Mononuclear cell (primary cell): ENCODE measurements at regions not wholly inside any gene's neighbourhood (a gene's known extent, or its start where the extent isn't known, plus 50 kb on each side); places are given as distances from the start of the nearest gene placed in this dataset.

ENCODE experiments used
- H3K27me3 ChIP-seq: 2 replicates; pipeline ENCODE4 v1.6.0; 2011; ENCODE audit warnings: low read length, control low read depth; ENCODE audit not compliant: insufficient read depth
- H3K4me1 ChIP-seq: 2 replicates; pipeline ENCODE4 v1.5.1; 2011; ENCODE audit warnings: mild to moderate bottlenecking, low read length, control low read depth; ENCODE audit not compliant: insufficient read depth
- H3K4me3 ChIP-seq: 2 replicates; pipeline ENCODE4 v1.5.1; 2011; ENCODE audit warnings: mild to moderate bottlenecking, low read length, moderate library complexity
- H3K9me3 ChIP-seq: 2 replicates; pipeline ENCODE4 v1.5.1; 2011; ENCODE audit warnings: low read depth, mild to moderate bottlenecking, control low read depth, low read length

- Histone ChIP-seq H3K9me3 (no peaks in the 10 kb centered on the region), H3K4me3 (no peak overlapping the region), H3K27me3 (no peaks in the 10 kb centered on the region), H3K4me1 (peaks cover 14% of the 10 kb centered on the region)
These were observed 192.9 kb downstream of the PIK3R1 start for GRCh38 chr5:68408345-68408871.

DNA sequence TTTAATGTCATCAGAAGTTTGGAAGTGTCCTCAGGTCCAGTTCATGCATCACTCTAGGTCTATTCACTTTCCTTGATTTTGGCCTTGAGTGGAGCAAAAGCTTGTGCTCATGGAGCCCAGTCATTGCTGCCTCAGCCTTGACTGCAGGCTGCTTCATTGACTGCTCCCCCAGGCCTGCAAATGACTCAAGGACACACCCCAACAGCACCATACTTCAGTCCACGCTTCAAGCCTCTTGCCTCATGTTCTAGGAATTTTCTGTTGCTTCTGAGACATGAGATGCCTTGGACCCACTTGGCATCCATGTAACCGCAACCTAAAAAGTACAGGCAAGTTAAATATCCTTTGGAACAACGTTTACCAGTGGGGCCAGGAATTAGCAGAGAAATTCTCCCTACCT is 193.7 kb downstream of the PIK3R1 start:
- H3K4me3 ChIP-seq, result no peak overlapping the region
- H3K9me3 ChIP-seq, result no peaks in the 10 kb centered on the region
- H3K27me3 ChIP-seq, result no peaks in the 10 kb centered on the region
- H3K4me1 ChIP-seq, result peaks cover 14% of the 10 kb centered on the region

DNA sequence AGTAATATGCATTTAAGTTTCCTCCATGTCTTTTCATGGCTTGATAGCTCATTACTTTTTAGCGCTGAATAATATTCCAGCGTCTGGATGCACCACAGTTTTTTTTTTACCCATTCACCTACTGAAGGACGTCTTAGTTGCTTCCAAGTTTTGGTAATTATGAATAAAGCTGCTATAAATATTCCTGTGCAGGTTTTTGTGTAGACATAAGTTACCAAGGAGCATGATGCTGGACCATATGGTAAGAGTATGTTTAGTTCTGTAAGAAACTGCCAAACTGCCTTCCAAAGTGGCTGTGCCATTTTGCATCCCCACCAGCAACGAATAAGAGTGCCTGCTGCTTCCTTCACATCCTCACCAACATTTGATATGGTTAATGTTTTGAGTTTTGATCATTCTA is 195.6 kb downstream of the PIK3R1 start:
- Histone ChIP-seq H3K4me1 (peaks cover 20% of the 10 kb centered on the region), H3K9me3 (no peaks in the 10 kb centered on the region), H3K27me3 (no peaks in the 10 kb centered on the region), H3K4me3 (no peak overlapping the region)

- Histone ChIP-seq H3K27me3 (no peaks in the 10 kb centered on the region), H3K4me3 (no peak overlapping the region)
These were observed 199.9 kb downstream of the PIK3R1 start for GRCh38 chr5:68415177-68416085.

GRCh38 chr5:68416714-68417113 is 201.2 kb downstream of the PIK3R1 start:
- Histone ChIP-seq H3K27me3 (no peaks in the 10 kb centered on the region), H3K4me3 (no peak overlapping the region), H3K9me3 (no peaks in the 10 kb centered on the region), H3K4me1 (peaks cover 6% of the 10 kb centered on the region)

More at GRCh38 chr5:68415177-68416085, 199.9 kb downstream of the PIK3R1 start:
- Histone ChIP-seq H3K9me3 (no peaks in the 10 kb centered on the region), H3K4me1 (peaks cover 6% of the 10 kb centered on the region)

DNA sequence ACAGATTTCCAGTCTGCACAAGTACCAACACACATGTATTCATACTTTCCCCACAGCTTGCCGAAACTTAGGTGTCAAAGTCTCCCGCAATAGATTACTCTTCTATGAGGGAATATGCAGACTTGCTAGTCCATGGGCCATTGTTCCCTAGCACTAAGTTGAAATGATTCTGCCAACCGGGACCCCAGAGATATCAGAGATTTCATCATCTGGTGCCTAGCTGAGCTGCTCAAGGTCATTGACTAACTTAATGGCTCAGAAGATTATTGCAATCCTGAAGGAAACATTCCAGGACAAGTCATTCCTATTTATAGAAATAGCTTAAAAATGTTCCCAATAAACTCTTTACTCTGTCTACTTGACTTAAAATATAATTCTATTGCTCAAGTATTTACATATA is 202.6 kb downstream of the PIK3R1 start:
- peaks cover 6% of the 10 kb centered on the region for H3K4me1 ChIP-seq
- no peaks in the 10 kb centered on the region for H3K27me3 ChIP-seq
- H3K4me3 ChIP-seq, result no peak overlapping the region
- no peaks in the 10 kb centered on the region for H3K9me3 ChIP-seq

DNA sequence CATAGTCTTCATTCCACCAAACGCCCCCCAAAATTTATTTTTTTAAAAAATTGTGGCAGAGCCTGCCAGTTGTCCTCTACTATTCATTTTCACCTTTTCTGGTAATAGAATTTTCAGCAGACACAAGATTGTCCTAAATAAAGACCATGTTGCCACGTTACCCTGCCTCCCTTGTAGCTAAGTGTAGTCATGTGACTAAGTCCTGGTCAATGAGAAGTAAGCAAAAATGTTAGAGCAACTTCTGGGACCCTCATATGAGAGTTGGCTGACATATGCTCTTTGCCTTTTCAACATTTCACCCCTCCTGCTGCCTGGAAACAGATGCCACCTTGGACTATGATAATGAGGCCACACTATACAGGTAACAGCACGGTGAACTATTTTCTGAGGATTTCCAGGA is 203.1 kb downstream of the PIK3R1 start:
- Histone ChIP-seq H3K9me3 (no peaks in the 10 kb centered on the region), H3K4me1 (peaks cover 6% of the 10 kb centered on the region), H3K27me3 (no peaks in the 10 kb centered on the region), H3K4me3 (no peak overlapping the region)

- no peaks in the 10 kb centered on the region for H3K9me3 ChIP-seq
- no peak overlapping the region for H3K4me3 ChIP-seq
- H3K4me1 ChIP-seq, result peaks cover 6% of the 10 kb centered on the region
- no peaks in the 10 kb centered on the region for H3K27me3 ChIP-seq
These were observed 203.6 kb downstream of the PIK3R1 start for GRCh38 chr5:68419081-68419636.

- no peaks in the 10 kb centered on the region for H3K9me3 ChIP-seq
- no peak overlapping the region for H3K4me3 ChIP-seq
- H3K27me3 ChIP-seq, result no peaks in the 10 kb centered on the region
- H3K4me1 ChIP-seq, result peaks cover 9% of the 10 kb centered on the region
These were observed 204.3 kb downstream of the PIK3R1 start for GRCh38 chr5:68419637-68420452.

DNA sequence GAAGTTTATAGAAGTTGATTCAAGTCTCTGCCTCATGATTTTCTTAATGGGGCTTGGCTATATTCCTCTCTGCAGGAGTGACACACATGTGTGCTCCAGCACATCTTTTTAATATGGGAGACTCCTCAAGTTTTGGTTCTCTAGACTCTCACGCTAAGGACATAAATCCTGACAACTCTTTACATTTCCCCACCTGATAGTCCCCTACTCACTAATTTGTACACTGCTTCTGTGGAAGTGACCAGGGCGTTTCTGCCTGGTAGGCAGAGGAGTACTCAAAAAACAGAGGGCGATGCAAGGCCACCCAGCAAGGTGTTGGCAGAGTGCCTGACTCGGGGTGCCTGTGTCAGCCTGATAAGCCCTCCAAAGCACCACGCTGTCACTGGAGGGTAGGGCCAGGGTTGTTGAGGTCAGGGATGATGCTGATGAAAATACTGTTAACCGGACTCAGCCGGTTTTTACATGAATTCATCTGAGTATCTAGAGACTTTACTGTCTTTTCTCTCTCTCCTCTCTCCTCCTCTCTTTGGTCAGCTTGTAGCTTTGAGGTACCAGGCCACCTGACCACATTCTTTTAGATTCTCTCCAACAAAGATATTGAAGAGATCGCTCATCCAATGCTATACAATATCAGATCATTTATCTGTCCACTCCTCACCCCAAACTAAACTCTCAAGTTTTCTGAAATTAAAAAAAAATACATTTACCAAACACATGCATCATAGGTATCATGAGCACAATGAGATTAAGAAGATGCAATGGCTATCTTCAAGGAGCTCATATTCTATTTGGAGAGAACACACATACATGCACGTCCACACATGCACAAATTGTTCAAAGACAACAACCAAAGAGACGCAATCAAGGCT is 205.2 kb downstream of the PIK3R1 start:
- H3K4me3 ChIP-seq, result no peak overlapping the region
- H3K4me1 ChIP-seq, result peaks cover 12% of the 10 kb centered on the region
- H3K9me3 ChIP-seq, result no peaks in the 10 kb centered on the region
- no peaks in the 10 kb centered on the region for H3K27me3 ChIP-seq

- Histone ChIP-seq H3K4me1 (peaks cover 14% of the 10 kb centered on the region), H3K4me3 (no peak overlapping the region), H3K9me3 (no peaks in the 10 kb centered on the region), H3K27me3 (no peaks in the 10 kb centered on the region)
These were observed 206.1 kb downstream of the PIK3R1 start for GRCh38 chr5:68421485-68422220.

DNA sequence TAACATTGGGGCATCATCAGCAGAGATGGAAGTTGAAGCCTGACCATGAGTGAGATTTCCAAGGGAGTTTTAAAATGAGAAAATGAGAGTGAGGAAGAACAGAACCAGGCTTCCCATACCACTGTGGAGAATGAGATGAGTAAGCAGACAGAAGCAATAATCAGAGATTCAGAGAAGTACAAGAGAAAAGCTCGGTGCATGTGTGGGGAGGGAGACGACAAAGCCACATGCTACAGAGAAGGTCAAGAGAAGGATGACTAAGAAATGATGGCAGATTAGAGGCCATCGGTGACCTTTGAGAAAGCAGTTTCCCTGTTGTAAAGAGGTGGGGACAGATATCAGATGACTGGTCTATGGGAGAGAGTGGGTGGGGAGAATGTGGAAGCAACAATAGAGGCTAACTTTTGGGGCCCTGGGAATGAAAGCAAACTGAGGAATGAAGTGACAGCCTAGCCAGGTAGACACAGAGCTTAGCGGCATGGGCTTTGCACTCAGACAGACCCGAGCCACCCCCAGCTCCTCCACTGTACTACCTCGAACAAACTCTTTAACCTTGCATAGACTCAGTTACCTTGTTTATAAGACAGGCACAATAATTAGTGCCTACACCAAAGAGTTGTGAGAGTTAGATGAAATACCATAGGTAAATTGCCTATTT is 207.7 kb downstream of the PIK3R1 start:
- no peak overlapping the region for H3K4me3 ChIP-seq
- H3K27me3 ChIP-seq, result no peaks in the 10 kb centered on the region
- H3K4me1 ChIP-seq, result peaks cover 14% of the 10 kb centered on the region
- no peaks in the 10 kb centered on the region for H3K9me3 ChIP-seq

GRCh38 chr5:68424799-68425537 is 209.4 kb downstream of the PIK3R1 start:
- Histone ChIP-seq H3K9me3 (no peaks in the 10 kb centered on the region), H3K4me3 (no peak overlapping the region)

More at GRCh38 chr5:68424799-68425537, 209.4 kb downstream of the PIK3R1 start:
- Histone ChIP-seq H3K4me1 (peaks cover 14% of the 10 kb centered on the region), H3K27me3 (no peaks in the 10 kb centered on the region)
